ENCODE measurements at regions not wholly inside any gene's neighbourhood (a gene's known extent, or its start where the extent isn't known, plus 50 kb on each side); places are given as distances from the start of the nearest gene placed in this dataset.

DNA sequence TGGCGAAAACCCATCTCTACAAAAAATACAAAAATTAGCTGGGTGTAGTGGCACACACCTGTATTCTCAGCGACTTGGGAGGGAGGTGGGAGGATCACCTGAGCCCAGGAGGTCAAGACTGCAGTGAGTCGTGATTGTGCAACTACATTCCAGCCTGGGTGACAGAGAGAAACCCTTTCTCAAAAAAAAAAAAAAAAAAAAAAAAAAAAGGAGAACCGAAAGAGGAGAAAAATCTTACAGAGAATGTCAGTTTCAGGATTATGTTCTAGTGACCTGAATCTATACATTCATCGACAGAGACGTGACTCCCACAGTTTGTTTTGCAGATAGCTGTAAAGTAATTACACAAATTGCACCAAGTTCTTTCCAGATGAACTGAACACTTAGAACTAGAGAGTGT is 187.8 kb downstream of the FTCDNL1 start:
- no peak overlapping the region for H3K4me3 Mint-ChIP-seq
- H3K27me3 Mint-ChIP-seq (ENCODE audit: low read depth): peaks cover 13% of the 10 kb centered on the region
- H3K9me3 Mint-ChIP-seq: peaks cover 3% of the 10 kb centered on the region
- TF ChIP-seq, protein P1, sequence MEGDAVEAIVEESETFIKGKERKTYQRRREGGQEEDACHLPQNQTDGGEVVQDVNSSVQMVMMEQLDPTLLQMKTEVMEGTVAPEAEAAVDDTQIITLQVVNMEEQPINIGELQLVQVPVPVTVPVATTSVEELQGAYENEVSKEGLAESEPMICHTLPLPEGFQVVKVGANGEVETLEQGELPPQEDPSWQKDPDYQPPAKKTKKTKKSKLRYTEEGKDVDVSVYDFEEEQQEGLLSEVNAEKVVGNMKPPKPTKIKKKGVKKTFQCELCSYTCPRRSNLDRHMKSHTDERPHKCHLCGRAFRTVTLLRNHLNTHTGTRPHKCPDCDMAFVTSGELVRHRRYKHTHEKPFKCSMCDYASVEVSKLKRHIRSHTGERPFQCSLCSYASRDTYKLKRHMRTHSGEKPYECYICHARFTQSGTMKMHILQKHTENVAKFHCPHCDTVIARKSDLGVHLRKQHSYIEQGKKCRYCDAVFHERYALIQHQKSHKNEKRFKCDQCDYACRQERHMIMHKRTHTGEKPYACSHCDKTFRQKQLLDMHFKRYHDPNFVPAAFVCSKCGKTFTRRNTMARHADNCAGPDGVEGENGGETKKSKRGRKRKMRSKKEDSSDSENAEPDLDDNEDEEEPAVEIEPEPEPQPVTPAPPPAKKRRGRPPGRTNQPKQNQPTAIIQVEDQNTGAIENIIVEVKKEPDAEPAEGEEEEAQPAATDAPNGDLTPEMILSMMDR (IDR thresholded peaks at IDR 0.05; ENCODE audit: unreplicated experiment in 3 of 3): no peak
- H3K27ac Mint-ChIP-seq: no peak overlapping the region
- no peaks in the 10 kb centered on the region for H3K4me1 Mint-ChIP-seq
- no peaks in the 10 kb centered on the region for H3K36me3 Mint-ChIP-seq (ENCODE audit: low read depth)

DNA sequence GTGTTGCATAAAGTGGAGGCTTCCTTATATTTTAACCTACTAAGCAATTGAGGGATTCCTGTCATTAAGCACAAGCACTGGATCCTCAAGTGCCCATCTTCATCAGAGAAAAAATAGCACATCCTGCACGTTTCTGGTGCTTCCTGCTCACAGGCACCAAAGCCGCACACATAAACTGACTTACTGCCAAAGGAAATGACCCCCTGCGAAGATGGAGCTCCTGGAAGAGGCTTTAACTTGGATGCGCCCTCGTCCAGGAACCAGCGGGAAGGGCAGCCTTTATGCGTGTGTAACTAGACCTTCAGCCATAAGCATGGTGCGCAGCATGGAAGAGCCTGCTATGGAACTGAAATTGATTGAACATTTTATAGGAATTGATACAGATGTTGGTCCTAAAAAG is 188.7 kb downstream of the FTCDNL1 start:
- H3K27me3 Mint-ChIP-seq (ENCODE audit: low read depth): peaks cover 13% of the 10 kb centered on the region
- TF ChIP-seq, protein P1 (IDR thresholded peaks at IDR 0.05; ENCODE audit: unreplicated experiment in 3 of 3): no peak
- no peaks in the 10 kb centered on the region for H3K4me1 Mint-ChIP-seq
- H3K9me3 Mint-ChIP-seq: peaks cover 8% of the 10 kb centered on the region
- H3K36me3 Mint-ChIP-seq (ENCODE audit: low read depth): peaks cover 3% of the 10 kb centered on the region
- no peak overlapping the region for H3K27ac Mint-ChIP-seq
- H3K4me3 Mint-ChIP-seq: no peak overlapping the region

DNA sequence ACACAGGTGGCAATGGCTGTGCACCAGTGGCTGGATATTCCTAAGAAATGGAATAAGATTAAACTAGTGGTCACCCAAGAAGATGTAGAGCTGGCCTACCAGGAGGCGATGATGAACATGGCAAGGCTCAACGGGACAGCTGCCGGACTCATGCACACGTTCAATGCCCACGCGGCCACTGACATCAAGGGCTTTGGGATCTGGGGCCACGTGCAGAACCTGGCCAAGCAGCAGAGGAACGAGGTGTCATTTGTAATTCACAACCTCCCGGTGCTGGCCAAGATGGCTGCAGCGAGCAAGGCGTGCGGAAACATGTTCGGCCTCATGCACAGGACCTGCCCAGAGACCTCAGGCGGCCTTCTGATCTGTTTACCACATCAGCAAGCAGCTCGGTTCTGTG is 190.8 kb downstream of the FTCDNL1 start:
- peaks cover 23% of the 10 kb centered on the region for H3K9me3 Mint-ChIP-seq
- peaks cover 11% of the 10 kb centered on the region for H3K27me3 Mint-ChIP-seq (ENCODE audit: low read depth)

DNA sequence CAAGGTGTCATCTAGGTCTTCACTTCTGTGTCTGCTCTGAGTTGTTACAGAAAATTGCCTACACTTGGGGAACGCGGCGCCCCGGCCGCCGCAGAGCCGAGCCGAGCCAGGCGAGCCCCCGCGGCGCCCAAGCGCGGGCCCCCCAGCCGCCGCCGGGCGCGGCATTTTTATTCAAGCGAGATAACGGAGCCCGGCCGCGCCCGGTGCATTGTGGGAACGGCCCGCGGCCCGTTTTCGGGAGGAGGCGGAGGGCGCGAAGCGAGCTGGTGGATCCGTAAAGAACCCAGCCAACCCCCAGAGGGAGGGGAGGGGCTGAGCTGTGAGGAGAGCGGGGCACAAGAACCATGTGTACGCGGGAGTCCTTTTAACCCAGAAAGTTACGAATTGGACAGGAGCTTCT is 191.8 kb downstream of the FTCDNL1 start:
- Mint-ChIP-seq H3K4me3 (peak overlapping the region; percentile 73 to 75 (median 74)), H3K27me3 (ENCODE audit: low read depth) (peaks cover 7% of the 10 kb centered on the region), H3K4me1 (no peaks in the 10 kb centered on the region), H3K36me3 (ENCODE audit: low read depth) (peaks cover 3% of the 10 kb centered on the region), H3K9me3 (peaks cover 27% of the 10 kb centered on the region), H3K27ac (no peak overlapping the region)
- TF ChIP-seq, protein P1 (IDR thresholded peaks at IDR 0.05; ENCODE audit: unreplicated experiment in 3 of 3): no peak

More for the DNA sequence above, 190.8 kb downstream of the FTCDNL1 start:
- H3K27ac Mint-ChIP-seq: no peak overlapping the region
- TF ChIP-seq, protein P1 (IDR thresholded peaks at IDR 0.05; ENCODE audit: unreplicated experiment in 3 of 3): no peak
- peak overlapping the region in 2 of 3 experiments; percentile 34 to 38 for H3K4me3 Mint-ChIP-seq
- H3K4me1 Mint-ChIP-seq: no peaks in the 10 kb centered on the region
- peaks cover 3% of the 10 kb centered on the region for H3K36me3 Mint-ChIP-seq (ENCODE audit: low read depth)

DNA sequence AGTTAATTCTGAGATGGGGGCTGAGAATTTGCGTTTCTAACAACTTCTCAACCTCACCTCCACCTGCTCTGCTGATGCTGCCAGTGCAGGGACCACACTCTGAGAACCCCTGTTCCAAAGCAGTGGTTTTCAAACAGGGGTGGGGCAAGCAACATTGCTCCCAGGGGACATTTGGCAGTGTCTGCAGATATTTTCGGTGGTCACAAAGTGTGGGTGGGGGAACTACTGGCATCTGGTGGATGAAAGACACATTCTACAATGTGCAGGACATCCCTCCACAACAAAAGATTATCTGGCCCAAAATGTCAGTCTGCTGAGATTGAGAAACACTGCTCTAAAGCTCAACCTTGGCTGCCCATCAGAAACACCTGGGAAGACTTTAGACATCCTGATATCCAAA is 188.7 kb upstream of the SATB2 start:
- no peaks in the 10 kb centered on the region for H3K27me3 Mint-ChIP-seq (ENCODE audit: low read depth)
- TF ChIP-seq, protein P1 (IDR thresholded peaks at IDR 0.05; ENCODE audit: unreplicated experiment in 3 of 3): no peak
- no peaks in the 10 kb centered on the region for H3K36me3 Mint-ChIP-seq (ENCODE audit: low read depth)
- no peaks in the 10 kb centered on the region for H3K4me1 Mint-ChIP-seq
- no peak overlapping the region for H3K4me3 Mint-ChIP-seq
- H3K9me3 Mint-ChIP-seq: peaks cover 19% of the 10 kb centered on the region
- no peak overlapping the region for H3K27ac Mint-ChIP-seq

DNA sequence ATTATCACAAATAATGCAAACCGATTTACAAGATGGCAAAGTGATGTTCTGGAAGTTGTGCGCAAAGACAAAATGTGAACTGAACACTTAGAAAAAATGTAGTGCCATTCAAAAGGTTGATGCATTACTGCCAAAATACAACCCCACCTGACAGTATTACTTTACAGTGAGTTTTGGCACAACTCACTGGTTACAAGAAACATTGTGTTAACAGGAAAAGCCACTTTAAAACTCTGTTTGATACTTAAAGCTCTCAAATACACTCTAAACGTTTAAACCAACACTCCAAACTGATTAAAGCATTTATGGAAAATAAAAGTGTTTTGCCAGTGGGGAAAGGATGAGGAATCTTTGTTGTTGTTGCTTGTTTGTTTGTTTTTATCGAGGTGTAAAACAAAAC is 173.4 kb upstream of the SATB2 start:
- TF ChIP-seq, protein P1 (IDR thresholded peaks at IDR 0.05; ENCODE audit: unreplicated experiment in 3 of 3): no peak
- Mint-ChIP-seq H3K9me3 (no peaks in the 10 kb centered on the region), H3K27ac (no peak overlapping the region), H3K4me1 (peaks cover 3% of the 10 kb centered on the region), H3K4me3 (no peak overlapping the region), H3K27me3 (ENCODE audit: low read depth) (no peaks in the 10 kb centered on the region), H3K36me3 (ENCODE audit: low read depth) (no peaks in the 10 kb centered on the region)
